ENCODE measurements at regions not wholly inside any gene's neighbourhood (a gene's known extent, or its start where the extent isn't known, plus 50 kb on each side); places are given as distances from the start of the nearest gene placed in this dataset. TPM values are rescaled to one million over a fixed set of nuclear protein-coding genes. Genes with fewer than 3 reads are reported as not detected.
"Not testable (repeated sequence)": the region's sequence is repeated elsewhere in the genome, so short reads cannot be mapped to it uniquely, and the experiment has no call there.

GRCh38 chr3:151520105-151520504, 59.2 kb upstream of the IGSF10 start:
- H2AFZ ChIP-seq (ENCODE audit: low read depth, low read length, poor library complexity, severe bottlenecking) = no peak overlapping the region
- H3K4me2 ChIP-seq (ENCODE audit: low read length) = no peak overlapping the region
- POLR2A ChIA-PET = no interaction called here
- ATAC-seq (no peak), DNase-seq (ENCODE audit: low read depth, low spot score) (no peak)
- no peak overlapping the region for H3K4me3 ChIP-seq (replicated peaks in 1 of 2; ENCODE audit: low read depth in 1 of 2, low read length in 2 of 2)
- H3K9ac ChIP-seq (ENCODE audit: low read length) = no peak overlapping the region
- peaks cover 7% of the 10 kb centered on the region; the same call in 1 of the 2 replicates for H3K9me2 ChIP-seq (ENCODE audit: insufficient read depth)
- H3K79me2 ChIP-seq (ENCODE audit: insufficient read depth, low read length) = no peaks in the 10 kb centered on the region
- H3K36me3 ChIP-seq (ENCODE audit: control insufficient read depth in 1 of 2, insufficient read depth in 2 of 2, low read length in 2 of 2) = no peaks in the 10 kb centered on the region
- RAD21 ChIA-PET (ENCODE audit: low non-redundant PET in 1 of 2, low total read pairs in 2 of 2, uncharacterized antibody in 2 of 2, unreplicated experiment in 2 of 2) = no interaction called here
- H3K27ac ChIP-seq (ENCODE audit: low read depth, low read length) = no peak overlapping the region
- H3K27me3 ChIP-seq (ENCODE audit: insufficient read depth, low read length) = no peaks in the 10 kb centered on the region
- CTCF ChIA-PET = no interaction called here
- no TSS peak for BruUV-seq (replicated peaks)
- no peaks in the 10 kb centered on the region for H4K20me1 ChIP-seq (ENCODE audit: insufficient read depth)
- H3K4me1 ChIP-seq (ENCODE audit: control insufficient read depth in 1 of 2, insufficient read depth in 2 of 2, low read length in 2 of 2) = no peaks in the 10 kb centered on the region
- intact Hi-C loops (cut with micrococcal nuclease) = no loop called here
- no peaks in the 10 kb centered on the region for H3K9me3 ChIP-seq (ENCODE audit: control insufficient read depth in 1 of 2, insufficient read depth in 1 of 2, low read depth in 1 of 2, low read length in 2 of 2)
- TF ChIP-seq ELF1 (IDR thresholded peaks at IDR 0.05; ENCODE audit: borderline replicate concordance, low read depth) (no peak), REST (IDR thresholded peaks at IDR 0.05; ENCODE audit: low read depth) (no peak), TCF7L2 (IDR thresholded peaks at IDR 0.05; ENCODE audit: borderline replicate concordance, extremely low read depth, insufficient read depth, insufficient read length) (no peak), SRF (IDR thresholded peaks at IDR 0.05; ENCODE audit: low read depth) (no peak), POLR2AphosphoS5 (IDR thresholded peaks at IDR 0.05; ENCODE audit: low read depth, low read length) (no peak), SIN3A (IDR thresholded peaks at IDR 0.05; ENCODE audit: low read depth) (no peak), EZH2 (IDR thresholded peaks at IDR 0.05) (no peak), CEBPB (IDR thresholded peaks at IDR 0.05; ENCODE audit: low read depth) (no peak), ZNF274 (IDR thresholded peaks at IDR 0.05; ENCODE audit: low read depth, low read length) (no peak)

DNA sequence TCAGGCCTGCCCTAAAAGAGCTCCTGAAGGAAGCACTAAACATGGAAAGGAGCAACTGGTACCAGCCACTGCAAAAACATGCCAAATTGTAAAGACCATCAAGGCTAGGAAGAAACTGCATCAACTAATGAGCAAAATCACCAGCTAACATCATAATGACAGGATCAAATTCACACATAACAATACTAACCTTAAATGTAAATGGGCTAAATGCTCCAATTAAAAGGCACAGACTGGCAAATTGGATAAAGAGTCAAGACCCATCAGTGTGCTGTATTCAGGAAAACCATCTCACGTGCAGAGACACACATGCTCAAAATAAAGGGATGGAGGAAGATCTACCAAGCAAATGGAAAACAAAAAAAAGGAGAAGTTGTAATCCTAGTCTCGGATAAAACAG, 50.6 kb upstream of the IGSF10 start:
- H3K9ac ChIP-seq (ENCODE audit: low read length); H3K9me2 ChIP-seq (ENCODE audit: insufficient read depth); H3K4me3 ChIP-seq (replicated peaks in 1 of 2; ENCODE audit: low read depth in 1 of 2, low read length in 2 of 2); H3K36me3 ChIP-seq (ENCODE audit: control insufficient read depth in 1 of 2, insufficient read depth in 2 of 2, low read length in 2 of 2); H3K4me2 ChIP-seq (ENCODE audit: low read length); H3K9me3 ChIP-seq (ENCODE audit: control insufficient read depth in 1 of 2, insufficient read depth in 1 of 2, low read depth in 1 of 2, low read length in 2 of 2); H2AFZ ChIP-seq (ENCODE audit: low read depth, low read length, poor library complexity, severe bottlenecking); H3K79me2 ChIP-seq (ENCODE audit: insufficient read depth, low read length); intact Hi-C loops (cut with micrococcal nuclease); H4K20me1 ChIP-seq (ENCODE audit: insufficient read depth); ATAC-seq; RAD21 ChIA-PET (ENCODE audit: low non-redundant PET in 1 of 2, low total read pairs in 2 of 2, uncharacterized antibody in 2 of 2, unreplicated experiment in 2 of 2); H3K4me1 ChIP-seq (ENCODE audit: control insufficient read depth in 1 of 2, insufficient read depth in 2 of 2, low read length in 2 of 2); CTCF ChIA-PET; DNase-seq (ENCODE audit: low read depth, low spot score); H3K27ac ChIP-seq (ENCODE audit: low read depth, low read length); POLR2A ChIA-PET; BruUV-seq (replicated peaks); H3K27me3 ChIP-seq (ENCODE audit: insufficient read depth, low read length): not testable (repeated sequence)

Small RNAs in the stretch of these regions (microRNA-seq; reads per million reads assigned to microRNA genes)
- not detected for gene MIR5186 (ENCODE audit: borderline number of aligned reads)

All from HCT116 (cell line).